Left lung (tissue), 4 donors: ENCODE measurements at regions not wholly inside any gene's neighbourhood (a gene's known extent, or its start where the extent isn't known, plus 50 kb on each side); places are given as distances from the start of the nearest gene placed in this dataset.
A peak's percentile ranks its signal among the peaks of the same experiment; 100 is the strongest.

Experiments
- ATAC-seq: fragments of 200-7000 bp; cut with Tn5 transposase; one replicate; pipeline ENCODE4 v1.9.1; 2020; ENCODE audit warnings: moderate library complexity
- DNase-seq, 4 donors: peaks; one replicate each; pipeline ENCODE4 v3.0.0-alpha.2; 2013 to 2020
- H3K27ac ChIP-seq, 2 donors: fragments of 200-600 bp; sonication (generic) in 1 of 2; one replicate each; pipeline versions ENCODE4 v1.5.0 to v1.8.0; 2020 to 2021
- H3K27me3 ChIP-seq, 2 donors: fragments of 200-600 bp; sonication (generic) in 1 of 2; one replicate each; pipeline versions ENCODE4 v1.5.0 to v1.8.0; 2020 to 2021
- H3K36me3 ChIP-seq, 2 donors: fragments of 200-600 bp; sonication (generic) in 1 of 2; one replicate each; pipeline versions ENCODE4 v1.5.0 to v1.8.0; 2020 to 2021
- H3K4me1 ChIP-seq, 2 donors: fragments of 200-600 bp; one replicate each; pipeline ENCODE4 v1.8.0; 2021
- H3K4me3 ChIP-seq, 2 donors: fragments of 200-600 bp; sonication (generic) in 1 of 2; one replicate each; pipeline versions ENCODE4 v1.5.0 to v1.8.0; 2020 to 2021; ENCODE audit warnings: mild to moderate bottlenecking in 1 of 2
- H3K9me3 ChIP-seq, 2 donors: fragments of 200-600 bp; sonication (generic) in 1 of 2; one replicate each; pipeline versions ENCODE4 v1.5.0 to v1.8.0; 2020 to 2021
- intact Hi-C, 2 donors: fragments of 100-400 bp; cut with DNase I; formaldehyde crosslinking; loops; one replicate each; pipeline versions ENCODE4 v1.11.2 to v1.14.2; 2022
- TF ChIP-seq, protein P1 (sequence below), 2 donors: fragments of 200-600 bp; sonication (generic) in 1 of 2; IDR thresholded peaks; one replicate each; pipeline versions ENCODE4 v1.5.0 to v1.8.0; 2021; ENCODE audit warnings: antibody characterized with exemption in 2 of 2
- donor health status: DM: no; HTN: yes; CAD: no.
- donor health status: DM: no; HTN: no; CAD: no.

DNA sequence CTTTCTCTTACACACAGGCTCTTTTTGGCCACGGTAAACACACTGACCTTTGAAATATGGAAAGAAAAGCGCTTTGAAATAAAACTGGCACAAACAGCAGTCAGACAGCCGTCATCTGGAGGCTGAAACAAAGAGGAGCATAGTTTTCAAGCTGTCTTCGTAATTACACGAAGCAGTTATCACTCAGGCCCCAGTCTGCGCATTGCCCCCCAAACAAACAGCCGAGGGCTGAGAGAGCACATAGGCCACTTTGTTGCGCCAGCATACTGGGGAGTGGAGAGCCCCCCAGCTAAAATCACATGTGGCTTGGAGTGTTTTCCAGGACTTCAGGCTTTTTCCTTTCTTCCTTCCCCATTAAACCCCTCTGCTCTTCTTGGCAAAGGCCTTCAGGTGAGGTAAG is 142.9 kb upstream of the BTG1 start:
- no peak for ATAC-seq

GRCh38 chr12:92278378-92278828 is 132.8 kb upstream of the BTG1 start:
- TF ChIP-seq, protein P1, sequence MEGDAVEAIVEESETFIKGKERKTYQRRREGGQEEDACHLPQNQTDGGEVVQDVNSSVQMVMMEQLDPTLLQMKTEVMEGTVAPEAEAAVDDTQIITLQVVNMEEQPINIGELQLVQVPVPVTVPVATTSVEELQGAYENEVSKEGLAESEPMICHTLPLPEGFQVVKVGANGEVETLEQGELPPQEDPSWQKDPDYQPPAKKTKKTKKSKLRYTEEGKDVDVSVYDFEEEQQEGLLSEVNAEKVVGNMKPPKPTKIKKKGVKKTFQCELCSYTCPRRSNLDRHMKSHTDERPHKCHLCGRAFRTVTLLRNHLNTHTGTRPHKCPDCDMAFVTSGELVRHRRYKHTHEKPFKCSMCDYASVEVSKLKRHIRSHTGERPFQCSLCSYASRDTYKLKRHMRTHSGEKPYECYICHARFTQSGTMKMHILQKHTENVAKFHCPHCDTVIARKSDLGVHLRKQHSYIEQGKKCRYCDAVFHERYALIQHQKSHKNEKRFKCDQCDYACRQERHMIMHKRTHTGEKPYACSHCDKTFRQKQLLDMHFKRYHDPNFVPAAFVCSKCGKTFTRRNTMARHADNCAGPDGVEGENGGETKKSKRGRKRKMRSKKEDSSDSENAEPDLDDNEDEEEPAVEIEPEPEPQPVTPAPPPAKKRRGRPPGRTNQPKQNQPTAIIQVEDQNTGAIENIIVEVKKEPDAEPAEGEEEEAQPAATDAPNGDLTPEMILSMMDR (IDR thresholded peaks at IDR 0.05), result no peak
- intact Hi-C loops, result no loop called here
- Histone ChIP-seq H3K4me1 (no peaks in the 10 kb centered on the region), H3K27me3 (no peaks in the 10 kb centered on the region), H3K4me3 (no peak overlapping the region), H3K36me3 (no peaks in the 10 kb centered on the region), H3K9me3 (no peaks in the 10 kb centered on the region), H3K27ac (no peak overlapping the region)
- ATAC-seq, result no peak
- DNase-seq, result peak in 1 of 4 donors; percentile 29

More for the DNA sequence above, 142.9 kb upstream of the BTG1 start:
- peak in 1 of 4 donors; percentile 35 for DNase-seq
- TF ChIP-seq, protein P1 (IDR thresholded peaks at IDR 0.05), result no peak
- no peak overlapping the region for H3K4me3 ChIP-seq
- intact Hi-C loops, result no loop called here
- H3K4me1 ChIP-seq, result no peaks in the 10 kb centered on the region
- no peak overlapping the region for H3K27ac ChIP-seq
- no peaks in the 10 kb centered on the region for H3K36me3 ChIP-seq
- H3K27me3 ChIP-seq, result no peaks in the 10 kb centered on the region
- H3K9me3 ChIP-seq, result no peaks in the 10 kb centered on the region

GRCh38 chr12:92277795-92278194 is 132.1 kb upstream of the BTG1 start:
- intact Hi-C loops, result no loop called here
- no peak overlapping the region for H3K27ac ChIP-seq
- H3K9me3 ChIP-seq, result no peaks in the 10 kb centered on the region
- H3K27me3 ChIP-seq, result no peaks in the 10 kb centered on the region
- TF ChIP-seq, protein P1 (IDR thresholded peaks at IDR 0.05), result no peak
- no peaks in the 10 kb centered on the region for H3K36me3 ChIP-seq
- H3K4me1 ChIP-seq, result no peaks in the 10 kb centered on the region
- DNase-seq (no peak), ATAC-seq (no peak)
- no peak overlapping the region for H3K4me3 ChIP-seq

GRCh38 chr12:92276276-92276675 is 130.6 kb upstream of the BTG1 start:
- H3K9me3 ChIP-seq, result no peaks in the 10 kb centered on the region
- intact Hi-C loops, result no loop called here

GRCh38 chr12:92275443-92276154 is 130.0 kb upstream of the BTG1 start:
- H3K9me3 ChIP-seq, result no peaks in the 10 kb centered on the region

More at GRCh38 chr12:92276276-92276675, 130.6 kb upstream of the BTG1 start:
- Histone ChIP-seq H3K36me3 (no peaks in the 10 kb centered on the region), H3K4me3 (no peak overlapping the region), H3K27me3 (no peaks in the 10 kb centered on the region), H3K27ac (no peak overlapping the region), H3K4me1 (no peaks in the 10 kb centered on the region)
- DNase-seq, result no peak
- TF ChIP-seq, protein P1 (IDR thresholded peaks at IDR 0.05), result no peak
- no peak for ATAC-seq

More at GRCh38 chr12:92275443-92276154, 130.0 kb upstream of the BTG1 start:
- Histone ChIP-seq H3K27me3 (no peaks in the 10 kb centered on the region), H3K36me3 (no peaks in the 10 kb centered on the region), H3K4me3 (no peak overlapping the region), H3K27ac (no peak overlapping the region), H3K4me1 (no peaks in the 10 kb centered on the region)
- TF ChIP-seq, protein P1 (IDR thresholded peaks at IDR 0.05), result no peak
- ATAC-seq (no peak), DNase-seq (no peak)
- intact Hi-C loops, result no loop called here
